H1 (cell line): ENCODE measurements at regions not wholly inside any gene's neighbourhood (a gene's known extent, or its start where the extent isn't known, plus 50 kb on each side); places are given as distances from the start of the nearest gene placed in this dataset.

ENCODE experiments used
- BRCA1 ChIP-seq: IDR thresholded peaks from 2 replicates; pipeline ENCODE4 v1.6.1; 2012; ENCODE audit warnings: low read depth, low read length, improper control_type of control experiment
- POLR2A ChIP-seq, 2 experiments: IDR thresholded peaks; 1 replicate in 1 of 2; 2 replicates in 1 of 2; pipeline ENCODE4 v1.6.1; 2011; ENCODE audit warnings: low read depth in 2 of 2, low read length in 2 of 2, mild to moderate bottlenecking in 2 of 2; ENCODE audit errors: control extremely low read depth in 1 of 2
- SIN3A ChIP-seq, 2 experiments: IDR thresholded peaks in 1 of 2; conservative IDR thresholded peaks in 1 of 2; 2 replicates each; pipeline ENCODE4 v1.6.1; 2011 to 2012; ENCODE audit warnings: low read length in 2 of 2, improper control_type of control experiment in 1 of 2, low read depth in 1 of 2, mild to moderate bottlenecking in 1 of 2
- TF ChIP-seq, protein P1 (sequence below): IDR thresholded peaks from 2 replicates; pipeline ENCODE4 v1.6.1; 2011; ENCODE audit warnings: low read depth, mild to moderate bottlenecking, low read length; ENCODE audit not compliant: insufficient read depth

DNA sequence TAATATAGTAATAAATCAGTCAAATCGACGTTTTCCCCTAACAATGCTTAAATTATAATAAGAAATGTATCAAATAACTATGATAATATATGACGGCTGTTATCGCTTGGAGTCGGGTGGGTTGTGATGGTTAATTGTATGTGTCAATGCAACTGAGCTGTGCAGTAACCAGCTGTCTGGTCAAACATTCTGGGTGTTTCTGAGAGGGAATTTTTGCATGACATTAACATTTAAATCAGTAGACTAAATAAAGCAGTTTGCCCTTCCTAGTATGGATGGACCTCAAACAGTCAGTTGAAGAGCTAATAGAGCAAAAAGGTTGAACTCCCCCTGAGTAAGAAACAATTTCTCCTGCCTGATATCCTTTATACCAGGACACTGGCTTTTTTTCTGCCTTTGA is 96.7 kb downstream of the YIPF7 start (continued):
- TF ChIP-seq SIN3A (conservative IDR thresholded peaks at IDR 0.05 in 1 of 2, IDR thresholded peaks at IDR 0.05 in 1 of 2; ENCODE audit: low read depth in 1 of 2, low read length in 2 of 2) (no peak), BRCA1 (no peak), POLR2A (IDR thresholded peaks at IDR 0.05; ENCODE audit: control extremely low read depth in 1 of 2, low read depth in 2 of 2, low read length in 2 of 2) (no peak)
- TF ChIP-seq, protein P1, sequence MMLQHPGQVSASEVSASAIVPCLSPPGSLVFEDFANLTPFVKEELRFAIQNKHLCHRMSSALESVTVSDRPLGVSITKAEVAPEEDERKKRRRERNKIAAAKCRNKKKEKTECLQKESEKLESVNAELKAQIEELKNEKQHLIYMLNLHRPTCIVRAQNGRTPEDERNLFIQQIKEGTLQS: no peak
- TF ChIP-seq, all 59 proteins: peak for 0
